PC-9 (cell line): ENCODE measurements at regions not wholly inside any gene's neighbourhood (a gene's known extent, or its start where the extent isn't known, plus 50 kb on each side); places are given as distances from the start of the nearest gene placed in this dataset.

ENCODE experiments used
- CTCF ChIP-seq: fragments of 200-600 bp; sonication (generic); conservative IDR thresholded peaks from 2 replicates; pipeline ENCODE4 v1.6.1; 2017; ENCODE audit warnings: mixed run types, antibody characterized with exemption, mild to moderate bottlenecking, moderate library complexity
- EZH2 ChIP-seq: fragments of 200-600 bp; sonication (generic); IDR thresholded peaks from 2 replicates; pipeline ENCODE4 v1.8.0; 2017; ENCODE audit warnings: antibody characterized with exemption, low read depth

- no peak for TF ChIP-seq CTCF
- TF ChIP-seq EZH2: no peak
Observed at GRCh38 chr1:168842306-168842705, 113.3 kb upstream of the DPT start.
